IMR-90 (cell line): ENCODE measurements at regions not wholly inside any gene's neighbourhood (a gene's known extent, or its start where the extent isn't known, plus 50 kb on each side); places are given as distances from the start of the nearest gene placed in this dataset.

ENCODE experiments used
- ATAC-seq: fragments of 200-7000 bp; cut with Tn5 transposase; 2 replicates; pipeline ENCODE4 v1.9.1; 2020; ENCODE audit warnings: low read depth, mild to moderate bottlenecking, moderate library complexity
- BruUV-seq: library from RNA; stranded (reverse); fragments of 400-500 nt; replicated peaks from 2 replicates; lab custom pipeline; 2021; lab: Mats Ljungman, UMichigan
- CTCF ChIA-PET: fragments of 300-600 bp; formaldehyde crosslinking; extraction: SDS; loops from one replicate; lab custom pipeline; 2021; ENCODE audit warnings: antibody characterized with exemption; lab: Yijun Ruan, JAX
- POLR2A ChIA-PET: fragments of 300-600 bp; sonication (Branson Sonifier 250); formaldehyde crosslinking; loops from one replicate; lab custom pipeline; 2022; ENCODE audit warnings: antibody characterized with exemption; ENCODE audit not compliant: unreplicated experiment; lab: Charles Lee
- DNase-seq: peaks from one replicate; pipeline ENCODE4 v3.0.0; 2013
- H2AFZ ChIP-seq: replicated peaks from 2 replicates; pipeline ENCODE3; 2013; ENCODE audit warnings: low read length, mild to moderate bottlenecking; ENCODE audit not compliant: poor library complexity
- H2AK5ac ChIP-seq: 2 replicates; pipeline ENCODE4 v1.6.1; 2013; ENCODE audit warnings: low read depth, low read length, inconsistent platforms
- H2AK9ac ChIP-seq: replicated peaks from 2 replicates; pipeline ENCODE3; 2013; ENCODE audit warnings: mild to moderate bottlenecking, low read depth, low read length, moderate library complexity; ENCODE audit not compliant: poor library complexity
- H2BK120ac ChIP-seq: 2 replicates; pipeline ENCODE4 v1.6.1; 2013; ENCODE audit warnings: low read depth, low read length, inconsistent platforms
- H2BK15ac ChIP-seq: 3 replicates; pipeline ENCODE4 v1.6.1; 2013; ENCODE audit warnings: low read depth, low read length, inconsistent platforms
- H2BK20ac ChIP-seq: 2 replicates; pipeline ENCODE4 v1.6.1; 2013; ENCODE audit warnings: low read depth, mild to moderate bottlenecking, inconsistent platforms, low read length, moderate library complexity
- H2BK5ac ChIP-seq: 2 replicates; pipeline ENCODE4 v1.6.1; 2013; ENCODE audit warnings: mild to moderate bottlenecking, low read depth, low read length, inconsistent platforms; ENCODE audit not compliant: poor library complexity, severe bottlenecking
- H3K14ac ChIP-seq: replicated peaks from 2 replicates; pipeline ENCODE4 v1.6.1; 2013; ENCODE audit warnings: low read depth, low read length, inconsistent platforms
- H3K18ac ChIP-seq: 2 replicates; pipeline ENCODE4 v1.6.1; 2013; ENCODE audit warnings: low read depth, low read length, control low read depth
- H3K23ac ChIP-seq: 2 replicates; pipeline ENCODE4 v1.6.1; 2013; ENCODE audit warnings: low read depth, low read length, inconsistent platforms
- H3K27ac ChIP-seq: 2 replicates; pipeline ENCODE4 v1.5.1; 2013; ENCODE audit warnings: mild to moderate bottlenecking, control low read depth, low read length; ENCODE audit not compliant: insufficient read depth
- H3K27me3 ChIP-seq: 2 replicates; pipeline ENCODE4 v1.6.1; 2013; ENCODE audit warnings: low read length; ENCODE audit not compliant: control insufficient read depth, insufficient read depth
- H3K36me3 ChIP-seq: 2 replicates; pipeline ENCODE4 v1.6.1; 2013; ENCODE audit warnings: low read length, mixed read lengths; ENCODE audit not compliant: control insufficient read depth, insufficient read depth
- H3K4ac ChIP-seq: 2 replicates; pipeline ENCODE4 v1.6.1; 2013; ENCODE audit warnings: low read depth, low read length, inconsistent platforms
- H3K4me1 ChIP-seq: 2 replicates; pipeline ENCODE4 v1.6.1; 2013; ENCODE audit warnings: low read length, mixed read lengths; ENCODE audit not compliant: control insufficient read depth, insufficient read depth
- H3K4me2 ChIP-seq: 2 replicates; pipeline ENCODE4 v1.6.1; 2013; ENCODE audit warnings: low read depth, mild to moderate bottlenecking, control low read depth, low read length, moderate library complexity
- H3K4me3 ChIP-seq: 2 replicates; pipeline ENCODE4 v1.5.1; 2013; ENCODE audit warnings: low read depth, mild to moderate bottlenecking, control low read depth, low read length, moderate library complexity; ENCODE audit not compliant: insufficient read depth
- H3K56ac ChIP-seq: 2 replicates; pipeline ENCODE4 v1.6.1; 2013; ENCODE audit warnings: low read length, inconsistent platforms; ENCODE audit not compliant: insufficient read depth; ENCODE audit errors: extremely low read depth
- H3K79me1 ChIP-seq, 2 experiments: 2 replicates each; pipeline ENCODE4 v1.6.1; 2013; ENCODE audit warnings: low read length in 2 of 2, inconsistent platforms in 1 of 2, low read depth in 1 of 2
- H3K9ac ChIP-seq: 2 replicates; pipeline ENCODE4 v1.6.1; 2013; ENCODE audit warnings: low read depth, low read length, control low read depth
- H3K9me1 ChIP-seq: 2 replicates; pipeline ENCODE4 v1.6.1; 2013; ENCODE audit warnings: low read length, inconsistent platforms; ENCODE audit not compliant: insufficient read depth
- H3K9me3 ChIP-seq: 2 replicates; pipeline ENCODE4 v1.6.1; 2013; ENCODE audit warnings: low read length; ENCODE audit not compliant: control insufficient read depth, insufficient read depth
- H4K20me1 ChIP-seq: 2 replicates; pipeline ENCODE4 v1.6.1; 2013; ENCODE audit warnings: low read length, inconsistent platforms; ENCODE audit not compliant: insufficient read depth
- H4K5ac ChIP-seq: 2 replicates; pipeline ENCODE4 v1.6.1; 2013; ENCODE audit warnings: mild to moderate bottlenecking, low read depth, low read length, control low read depth
- H4K8ac ChIP-seq, 2 experiments: 2 replicates each; pipeline ENCODE4 v1.6.1; 2013; ENCODE audit warnings: low read depth in 2 of 2, low read length in 2 of 2, control low read depth in 1 of 2, inconsistent platforms in 1 of 2
- H4K91ac ChIP-seq: 2 replicates; pipeline ENCODE4 v1.6.1; 2013; ENCODE audit warnings: low read depth, low read length, inconsistent platforms; ENCODE audit not compliant: insufficient read depth
- CHD1 ChIP-seq: IDR thresholded peaks from 2 replicates; pipeline ENCODE4 v1.6.1; 2012; ENCODE audit warnings: low read depth, low read length, improper control_type of control experiment
- MAZ ChIP-seq: IDR thresholded peaks from 2 replicates; pipeline ENCODE4 v1.6.1; 2012; ENCODE audit warnings: low read depth, mild to moderate bottlenecking, low read length, improper control_type of control experiment, moderate library complexity, borderline replicate concordance
- MXI1 ChIP-seq: IDR thresholded peaks from 2 replicates; pipeline ENCODE4 v1.6.1; 2012; ENCODE audit warnings: low read depth, mild to moderate bottlenecking, low read length, moderate library complexity, borderline replicate concordance
- NFE2L2 ChIP-seq: fragments of 150-350 bp; IDR thresholded peaks from 2 replicates; pipeline ENCODE4 v1.6.1; 2016; ENCODE audit warnings: low read depth, mild to moderate bottlenecking, low read length
- POLR2A ChIP-seq: IDR thresholded peaks from 2 replicates; pipeline ENCODE4 v1.6.1; 2012; ENCODE audit warnings: mild to moderate bottlenecking, low read depth, low read length
- RAD21 ChIP-seq: IDR thresholded peaks from 2 replicates; pipeline ENCODE4 v1.6.1; 2012; ENCODE audit warnings: low read length, improper control_type of control experiment
- RCOR1 ChIP-seq: IDR thresholded peaks from 2 replicates; pipeline ENCODE4 v1.6.1; 2012; ENCODE audit warnings: mild to moderate bottlenecking, low read length, improper control_type of control experiment; ENCODE audit not compliant: insufficient replicate concordance
- RFX5 ChIP-seq: IDR thresholded peaks from 2 replicates; pipeline ENCODE4 v1.8.0; 2012; ENCODE audit warnings: low read depth, mild to moderate bottlenecking, low read length, moderate library complexity
- SMC3 ChIP-seq: fragments of 150-350 bp; IDR thresholded peaks from 2 replicates; pipeline ENCODE4 v1.6.1; 2016; ENCODE audit warnings: low read depth, mild to moderate bottlenecking, antibody characterized with exemption, low read length, moderate library complexity
- WGBS, 2 experiments: methylation state at CpG; one replicate each; pipeline versions ENCODE4 v1.1.5 to v1.1.7; 2013; ENCODE audit warnings: missing lambda C conversion rate in 2 of 2; ENCODE audit not compliant: insufficient read length in 1 of 2; ENCODE audit errors: extremely low coverage in 2 of 2; 5-methylcytosine and 5-hydroxymethylcytosine counted together
- dilution Hi-C: fragments of 300-500 bp; cut with HindIII; formaldehyde crosslinking; loops from one replicate; pipeline ENCODE4 v1.14.3; 2018; ENCODE audit warnings: low sequenced_read_pairs; ENCODE audit not compliant: unreplicated experiment
- in situ Hi-C: fragments of 300-500 bp; cut with MboI; formaldehyde crosslinking; loops from 3 replicates; pipeline ENCODE4 v1.14.3; 2019; ENCODE audit warnings: low sequenced_read_pairs, inconsistent platforms, mixed read lengths
- intact Hi-C: fragments of 100-400 bp; cut with micrococcal nuclease; formaldehyde crosslinking; loops from 2 replicates; pipeline ENCODE4 v1.10.0; 2022
- TF ChIP-seq, protein P1 (sequence below): conservative IDR thresholded peaks from 2 replicates; pipeline ENCODE4 v1.5.1; 2012; ENCODE audit warnings: mild to moderate bottlenecking, low read depth, low read length, improper control_type of control experiment
- TF ChIP-seq, protein P2 (sequence below): fragments of 150-350 bp; IDR thresholded peaks from 2 replicates; pipeline ENCODE4 v1.6.1; 2017; ENCODE audit warnings: mild to moderate bottlenecking, antibody characterized with exemption, low read length, low read depth
- TF ChIP-seq, protein P3 (sequence below): fragments of 150-350 bp; IDR thresholded peaks from 2 replicates; pipeline ENCODE4 v1.6.1; 2016; ENCODE audit warnings: low read depth, mild to moderate bottlenecking, low read length, moderate library complexity, borderline replicate concordance

DNA sequence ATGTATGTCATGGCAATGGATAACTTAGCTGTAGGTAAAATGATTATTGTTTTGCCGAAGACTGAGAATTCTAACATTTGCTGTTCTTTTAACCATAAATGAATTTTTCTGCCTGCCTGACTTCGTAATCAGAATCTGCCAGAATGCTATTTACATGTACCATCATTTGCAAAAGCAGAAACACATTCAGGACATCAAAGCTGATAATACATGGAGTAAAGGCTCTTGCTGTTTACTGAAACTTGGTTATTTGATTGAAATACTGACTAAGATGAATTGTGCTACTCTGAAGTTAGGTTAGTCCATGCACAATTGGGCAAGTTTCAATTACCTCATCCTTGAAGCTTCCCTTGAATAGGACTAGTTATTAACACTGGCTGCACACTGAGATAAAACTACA is 293.8 kb downstream of the PLA2G4A start:
- ATAC-seq (no peak), DNase-seq (no peak)
- Histone ChIP-seq H4K91ac (no peak overlapping the region), H3K23ac (no peak overlapping the region), H4K20me1 (no peaks in the 10 kb centered on the region), H3K27me3 (no peaks in the 10 kb centered on the region), H4K8ac (no peak overlapping the region), H2BK5ac (no peak overlapping the region), H2AK9ac (no peak overlapping the region), H2AFZ (no peak overlapping the region), H3K18ac (no peak overlapping the region), H3K9me1 (no peaks in the 10 kb centered on the region), H4K5ac (no peak overlapping the region), H3K4ac (no peak overlapping the region), H3K4me2 (no peak overlapping the region), H3K9me3 (no peaks in the 10 kb centered on the region), H3K36me3 (no peaks in the 10 kb centered on the region), H3K9ac (no peak overlapping the region), H3K14ac (no peak overlapping the region), H2BK120ac (no peak overlapping the region), H3K4me3 (no peak overlapping the region), H3K79me1 (no peaks in the 10 kb centered on the region), H2AK5ac (no peak overlapping the region), H2BK20ac (no peak overlapping the region), H2BK15ac (no peak overlapping the region), H3K4me1 (no peaks in the 10 kb centered on the region), H3K27ac (no peak overlapping the region), H3K56ac (no peak overlapping the region)
- in situ Hi-C loops (no loop called here), dilution Hi-C loops (no loop called here), intact Hi-C loops (no loop called here)
- ChIA-PET POLR2A (no interaction called here), CTCF (no interaction called here)
- TF ChIP-seq NFE2L2 (no peak), CHD1 (no peak), MAZ (no peak), RCOR1 (no peak), SMC3 (no peak), RFX5 (no peak), RAD21 (no peak), POLR2A (no peak), MXI1 (no peak)
- TF ChIP-seq, protein P1, sequence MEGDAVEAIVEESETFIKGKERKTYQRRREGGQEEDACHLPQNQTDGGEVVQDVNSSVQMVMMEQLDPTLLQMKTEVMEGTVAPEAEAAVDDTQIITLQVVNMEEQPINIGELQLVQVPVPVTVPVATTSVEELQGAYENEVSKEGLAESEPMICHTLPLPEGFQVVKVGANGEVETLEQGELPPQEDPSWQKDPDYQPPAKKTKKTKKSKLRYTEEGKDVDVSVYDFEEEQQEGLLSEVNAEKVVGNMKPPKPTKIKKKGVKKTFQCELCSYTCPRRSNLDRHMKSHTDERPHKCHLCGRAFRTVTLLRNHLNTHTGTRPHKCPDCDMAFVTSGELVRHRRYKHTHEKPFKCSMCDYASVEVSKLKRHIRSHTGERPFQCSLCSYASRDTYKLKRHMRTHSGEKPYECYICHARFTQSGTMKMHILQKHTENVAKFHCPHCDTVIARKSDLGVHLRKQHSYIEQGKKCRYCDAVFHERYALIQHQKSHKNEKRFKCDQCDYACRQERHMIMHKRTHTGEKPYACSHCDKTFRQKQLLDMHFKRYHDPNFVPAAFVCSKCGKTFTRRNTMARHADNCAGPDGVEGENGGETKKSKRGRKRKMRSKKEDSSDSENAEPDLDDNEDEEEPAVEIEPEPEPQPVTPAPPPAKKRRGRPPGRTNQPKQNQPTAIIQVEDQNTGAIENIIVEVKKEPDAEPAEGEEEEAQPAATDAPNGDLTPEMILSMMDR: no peak
- TF ChIP-seq, protein P2, sequence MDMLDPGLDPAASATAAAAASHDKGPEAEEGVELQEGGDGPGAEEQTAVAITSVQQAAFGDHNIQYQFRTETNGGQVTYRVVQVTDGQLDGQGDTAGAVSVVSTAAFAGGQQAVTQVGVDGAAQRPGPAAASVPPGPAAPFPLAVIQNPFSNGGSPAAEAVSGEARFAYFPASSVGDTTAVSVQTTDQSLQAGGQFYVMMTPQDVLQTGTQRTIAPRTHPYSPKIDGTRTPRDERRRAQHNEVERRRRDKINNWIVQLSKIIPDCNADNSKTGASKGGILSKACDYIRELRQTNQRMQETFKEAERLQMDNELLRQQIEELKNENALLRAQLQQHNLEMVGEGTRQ: no peak
- TF ChIP-seq, protein P3, sequence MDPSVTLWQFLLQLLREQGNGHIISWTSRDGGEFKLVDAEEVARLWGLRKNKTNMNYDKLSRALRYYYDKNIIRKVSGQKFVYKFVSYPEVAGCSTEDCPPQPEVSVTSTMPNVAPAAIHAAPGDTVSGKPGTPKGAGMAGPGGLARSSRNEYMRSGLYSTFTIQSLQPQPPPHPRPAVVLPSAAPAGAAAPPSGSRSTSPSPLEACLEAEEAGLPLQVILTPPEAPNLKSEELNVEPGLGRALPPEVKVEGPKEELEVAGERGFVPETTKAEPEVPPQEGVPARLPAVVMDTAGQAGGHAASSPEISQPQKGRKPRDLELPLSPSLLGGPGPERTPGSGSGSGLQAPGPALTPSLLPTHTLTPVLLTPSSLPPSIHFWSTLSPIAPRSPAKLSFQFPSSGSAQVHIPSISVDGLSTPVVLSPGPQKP: no peak
- BruUV-seq: no TSS peak
- no CpG with 5 or more reads among the region's 2 CpGs for WGBS, 2 experiments
